ENCODE measurements at regions not wholly inside any gene's neighbourhood (a gene's known extent, or its start where the extent isn't known, plus 50 kb on each side); places are given as distances from the start of the nearest gene placed in this dataset.

GRCh38 chr11:37613031-37613430 lies 1015.0 kb upstream of the RAG2 start:
- no peak overlapping the region for H2AFZ ChIP-seq (ENCODE audit: insufficient read depth, low read depth, low read length, poor library complexity, severe bottlenecking)
- no peak overlapping the region for H3K27ac Mint-ChIP-seq

GRCh38 chr11:37612146-37612545 lies 1014.1 kb upstream of the RAG2 start:
- no peak overlapping the region for H3K4me2 ChIP-seq (replicated peaks; ENCODE audit: extremely low read depth, low read length, poor library complexity, severe bottlenecking)
- 80% methylated on average over 2 of the region's 4 CpGs for WGBS (ENCODE audit: insufficient coverage)
- intact Hi-C loops (cut with micrococcal nuclease): no loop called here
- TF ChIP-seq CTCF (IDR thresholded peaks at IDR 0.05): no peak
- H3K36me3 Mint-ChIP-seq: no peaks in the 10 kb centered on the region
- DNase-seq: no peak
- no peaks in the 10 kb centered on the region for H4K20me1 ChIP-seq (ENCODE audit: insufficient read depth, low read length)
- H3K4me3 Mint-ChIP-seq: no peak overlapping the region
- no peaks in the 10 kb centered on the region for H3K79me2 ChIP-seq (ENCODE audit: insufficient read depth, low read length)
- no peak overlapping the region for H3K27ac Mint-ChIP-seq
- no peaks in the 10 kb centered on the region for H3K36me3 ChIP-seq (replicated peaks in 1 of 2; ENCODE audit: control insufficient read depth in 1 of 2, insufficient read depth in 2 of 2, low read length in 2 of 2)
- no peak overlapping the region for H2AFZ ChIP-seq (ENCODE audit: insufficient read depth, low read depth, low read length, poor library complexity, severe bottlenecking)
- H3K27me3 ChIP-seq (ENCODE audit: control insufficient read depth in 2 of 2, insufficient read depth in 2 of 2, low read length in 2 of 2): no peaks in the 10 kb centered on the region
- H3K9me3 ChIP-seq (replicated peaks in 1 of 2; ENCODE audit: control insufficient read depth in 1 of 2, insufficient read depth in 1 of 2, low read length in 2 of 2): peaks cover 0 to under 1% of the 10 kb centered on the region in 2 donors
- H3K4me1 Mint-ChIP-seq: no peaks in the 10 kb centered on the region
- no peak overlapping the region for H3K27ac ChIP-seq (ENCODE audit: low read depth in 1 of 2, low read length in 2 of 2)
- no peaks in the 10 kb centered on the region for H3K4me1 ChIP-seq (ENCODE audit: control insufficient read depth in 1 of 2, insufficient read depth in 2 of 2, low read length in 2 of 2)
- H3K27me3 Mint-ChIP-seq (ENCODE audit: low read depth in 3 of 3): no peaks in the 10 kb centered on the region
- no peak overlapping the region for H3K9ac ChIP-seq (ENCODE audit: insufficient read depth, low read length, poor library complexity, severe bottlenecking)
- peaks cover 0 to 4% (median 0%) of the 10 kb centered on the region in 7 donors for H3K9me3 Mint-ChIP-seq
- no peak overlapping the region for H3K4me3 ChIP-seq (replicated peaks in 1 of 3; ENCODE audit: low read depth in 2 of 3, low read length in 3 of 3)

More at GRCh38 chr11:37613031-37613430, 1015.0 kb upstream of the RAG2 start:
- intact Hi-C loops (cut with micrococcal nuclease): no loop called here
- H3K4me3 ChIP-seq (replicated peaks in 1 of 3; ENCODE audit: low read depth in 2 of 3, low read length in 3 of 3): no peak overlapping the region
- no peak overlapping the region for H3K27ac ChIP-seq (ENCODE audit: low read depth in 1 of 2, low read length in 2 of 2)
- no peaks in the 10 kb centered on the region for H3K9me3 ChIP-seq (replicated peaks in 1 of 2; ENCODE audit: control insufficient read depth in 1 of 2, insufficient read depth in 1 of 2, low read length in 2 of 2)
- no peaks in the 10 kb centered on the region for H3K36me3 ChIP-seq (replicated peaks in 1 of 2; ENCODE audit: control insufficient read depth in 1 of 2, insufficient read depth in 2 of 2, low read length in 2 of 2)
- DNase-seq: no peak
- Mint-ChIP-seq H3K4me1 (no peaks in the 10 kb centered on the region), H3K4me3 (no peak overlapping the region), H3K9me3 (peaks cover 0 to 4% (median 0%) of the 10 kb centered on the region in 7 donors), H3K36me3 (no peaks in the 10 kb centered on the region), H3K27me3 (ENCODE audit: low read depth in 3 of 3) (peaks cover 0 to 2% (median 0%) of the 10 kb centered on the region in 3 donors)
- no peaks in the 10 kb centered on the region for H3K27me3 ChIP-seq (ENCODE audit: control insufficient read depth in 2 of 2, insufficient read depth in 2 of 2, low read length in 2 of 2)
- H3K79me2 ChIP-seq (ENCODE audit: insufficient read depth, low read length): no peaks in the 10 kb centered on the region
- no CpG with 5 or more reads among the region's 1 CpG for WGBS (ENCODE audit: insufficient coverage)
- H3K4me1 ChIP-seq (ENCODE audit: control insufficient read depth in 1 of 2, insufficient read depth in 2 of 2, low read length in 2 of 2): no peaks in the 10 kb centered on the region
- H3K9ac ChIP-seq (ENCODE audit: insufficient read depth, low read length, poor library complexity, severe bottlenecking): no peak overlapping the region
- H4K20me1 ChIP-seq (ENCODE audit: insufficient read depth, low read length): no peaks in the 10 kb centered on the region
- no peak for TF ChIP-seq CTCF (IDR thresholded peaks at IDR 0.05)
- no peak overlapping the region for H3K4me2 ChIP-seq (replicated peaks; ENCODE audit: extremely low read depth, low read length, poor library complexity, severe bottlenecking)
